ENCODE measurements at regions not wholly inside any gene's neighbourhood (a gene's known extent, or its start where the extent isn't known, plus 50 kb on each side); places are given as distances from the start of the nearest gene placed in this dataset.

GRCh38 chr6:122063761-122064160 is 335.7 kb upstream of the HSF2 start:
- H3K4me1 ChIP-seq, result no peaks in the 10 kb centered on the region
- no peak overlapping the region for H3K27ac ChIP-seq
- TF ChIP-seq CTCF (IDR thresholded peaks at IDR 0.05), result no peak
- TF ChIP-seq POLR2A (IDR thresholded peaks at IDR 0.05), result no peak
- TF ChIP-seq POLR2AphosphoS5 (IDR thresholded peaks at IDR 0.05), result no peak
- TF ChIP-seq EP300 (IDR thresholded peaks at IDR 0.05), result no peak
- H3K9me3 ChIP-seq, result no peaks in the 10 kb centered on the region
- no peak for DNase-seq
- no peak overlapping the region for H3K4me3 ChIP-seq
- WGBS, 5 donors, result 86 to 94% (median 90%) methylated on average over 5 of the region's 5 CpGs
- no peaks in the 10 kb centered on the region for H3K36me3 ChIP-seq
- no peaks in the 10 kb centered on the region for H3K27me3 ChIP-seq
- intact Hi-C loops (cut with DNase I; ENCODE audit: low total_unique reads), result no loop called here

- H3K4me3 ChIP-seq, result no peak overlapping the region
- intact Hi-C loops (cut with DNase I; ENCODE audit: low total_unique reads), result no loop called here
- H3K36me3 ChIP-seq, result no peaks in the 10 kb centered on the region
- DNase-seq, result no peak
- 79 to 89% (median 87%) methylated on average over 4 of the region's 4 CpGs for WGBS, 5 donors
- no peak overlapping the region for H3K27ac ChIP-seq
- TF ChIP-seq POLR2A (IDR thresholded peaks at IDR 0.05) (no peak), CTCF (IDR thresholded peaks at IDR 0.05) (no peak), POLR2AphosphoS5 (IDR thresholded peaks at IDR 0.05) (no peak), EP300 (IDR thresholded peaks at IDR 0.05) (no peak)
- H3K4me1 ChIP-seq, result no peaks in the 10 kb centered on the region
- no peaks in the 10 kb centered on the region for H3K27me3 ChIP-seq
- H3K9me3 ChIP-seq, result no peaks in the 10 kb centered on the region
Observed at GRCh38 chr6:122066200-122066599, 333.3 kb upstream of the HSF2 start.

GRCh38 chr6:122068291-122068769 is 331.1 kb upstream of the HSF2 start:
- TF ChIP-seq POLR2A (IDR thresholded peaks at IDR 0.05) (no peak), CTCF (IDR thresholded peaks at IDR 0.05) (no peak), POLR2AphosphoS5 (IDR thresholded peaks at IDR 0.05) (no peak), EP300 (IDR thresholded peaks at IDR 0.05) (no peak)
- intact Hi-C loops (cut with DNase I; ENCODE audit: low total_unique reads), result no loop called here
- H3K27ac ChIP-seq, result no peak overlapping the region
- no peaks in the 10 kb centered on the region for H3K4me1 ChIP-seq
- no peak overlapping the region for H3K4me3 ChIP-seq
- no peaks in the 10 kb centered on the region for H3K27me3 ChIP-seq
- WGBS, 5 donors, result 32 to 52% (median 35%) methylated on average over 3 of the region's 3 CpGs
- H3K36me3 ChIP-seq, result no peaks in the 10 kb centered on the region
- no peak for DNase-seq
- H3K9me3 ChIP-seq, result no peaks in the 10 kb centered on the region

GRCh38 chr6:122069932-122070331 is 329.5 kb upstream of the HSF2 start:
- no peaks in the 10 kb centered on the region for H3K36me3 ChIP-seq
- TF ChIP-seq CTCF (IDR thresholded peaks at IDR 0.05), result no peak
- TF ChIP-seq POLR2AphosphoS5 (IDR thresholded peaks at IDR 0.05), result no peak
- no peak for TF ChIP-seq POLR2A (IDR thresholded peaks at IDR 0.05)
- TF ChIP-seq EP300 (IDR thresholded peaks at IDR 0.05), result no peak
- intact Hi-C loops (cut with DNase I; ENCODE audit: low total_unique reads), result no loop called here
- WGBS, 5 donors, result 36 to 55% (median 50%) methylated on average over 4 of the region's 4 CpGs
- DNase-seq, result peak in 1 of 2 donors; percentile 32
- no peaks in the 10 kb centered on the region for H3K9me3 ChIP-seq
- H3K27ac ChIP-seq, result no peak overlapping the region
- H3K27me3 ChIP-seq, result no peaks in the 10 kb centered on the region
- H3K4me3 ChIP-seq, result no peak overlapping the region
- H3K4me1 ChIP-seq, result no peaks in the 10 kb centered on the region

Measured in stomach (tissue), 8 donors.